ENCODE measurements at regions not wholly inside any gene's neighbourhood (a gene's known extent, or its start where the extent isn't known, plus 50 kb on each side); places are given as distances from the start of the nearest gene placed in this dataset.

DNA sequence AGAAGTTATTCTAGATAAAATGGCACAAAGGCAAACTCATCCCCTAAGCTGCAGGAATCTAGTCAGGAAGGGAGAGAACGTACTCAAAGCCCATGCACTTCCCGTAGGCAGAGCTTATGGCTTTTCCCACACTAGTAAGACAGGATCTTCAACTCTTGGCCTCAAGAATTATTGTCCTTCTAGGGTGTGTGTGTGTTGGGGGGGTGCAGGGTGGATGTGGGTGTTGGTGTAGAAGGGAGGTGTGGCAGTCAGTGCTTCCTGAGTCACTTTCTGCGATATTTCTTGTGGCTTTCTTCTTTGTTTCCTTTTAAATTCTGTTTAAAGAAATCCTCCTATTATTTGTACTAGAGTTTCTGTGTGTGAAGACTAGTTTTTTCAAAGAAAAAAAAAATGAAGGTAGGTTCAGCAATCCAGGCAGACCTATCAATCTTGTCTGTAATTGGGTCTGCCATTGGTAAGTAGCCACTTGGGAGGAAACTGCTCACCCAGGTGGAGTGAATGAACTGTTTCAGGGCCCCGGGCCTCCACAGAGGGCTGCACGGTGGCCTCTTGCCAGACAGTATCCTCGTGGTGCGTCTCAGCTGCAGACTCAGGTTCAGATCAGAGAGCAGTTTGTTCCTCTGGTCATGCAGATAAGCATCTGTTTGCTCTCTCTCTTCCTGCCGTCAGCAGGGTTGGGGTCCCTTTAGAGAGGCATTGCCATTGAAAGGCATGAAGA lies 131.9 kb downstream of the NPR3 start:
- Histone ChIP-seq H3K4me3 (ENCODE audit: low read length) (no peak overlapping the region), H3K36me3 (ENCODE audit: control insufficient read depth, low read depth, low read length) (no peaks in the 10 kb centered on the region), H3K9me3 (ENCODE audit: control insufficient read depth, low read depth, low read length) (no peaks in the 10 kb centered on the region), H3K4me1 (ENCODE audit: control insufficient read depth, low read depth, low read length) (no peaks in the 10 kb centered on the region), H3K27ac (ENCODE audit: low read length) (no peak overlapping the region), H3K9ac (ENCODE audit: low read length) (no peak overlapping the region), H3K27me3 (ENCODE audit: control insufficient read depth, insufficient read depth, low read length) (no peaks in the 10 kb centered on the region)

DNA sequence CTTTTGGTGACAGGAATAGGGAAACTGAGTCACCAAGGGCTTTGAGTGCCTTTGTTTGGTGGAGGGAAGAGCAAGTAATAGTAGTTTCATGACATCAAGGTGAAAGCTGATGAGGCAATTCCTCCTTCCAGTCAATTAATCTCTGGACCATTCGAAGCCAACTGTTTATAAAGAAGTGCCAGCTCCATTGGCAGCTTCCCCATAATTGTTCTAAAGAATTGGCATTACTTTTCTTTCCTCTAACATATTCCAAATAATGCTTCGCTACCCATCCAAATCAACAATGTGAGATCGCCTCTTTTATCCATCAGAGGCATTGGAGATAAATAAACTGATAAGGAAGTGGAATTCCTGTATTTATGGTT lies 132.4 kb downstream of the NPR3 start:
- Histone ChIP-seq H3K27ac (ENCODE audit: low read length) (no peak overlapping the region), H3K36me3 (ENCODE audit: control insufficient read depth, low read depth, low read length) (no peaks in the 10 kb centered on the region), H3K27me3 (ENCODE audit: control insufficient read depth, insufficient read depth, low read length) (no peaks in the 10 kb centered on the region), H3K9me3 (ENCODE audit: control insufficient read depth, low read depth, low read length) (no peaks in the 10 kb centered on the region), H3K9ac (ENCODE audit: low read length) (no peak overlapping the region), H3K4me3 (ENCODE audit: low read length) (no peak overlapping the region), H3K4me1 (ENCODE audit: control insufficient read depth, low read depth, low read length) (no peaks in the 10 kb centered on the region)

DNA sequence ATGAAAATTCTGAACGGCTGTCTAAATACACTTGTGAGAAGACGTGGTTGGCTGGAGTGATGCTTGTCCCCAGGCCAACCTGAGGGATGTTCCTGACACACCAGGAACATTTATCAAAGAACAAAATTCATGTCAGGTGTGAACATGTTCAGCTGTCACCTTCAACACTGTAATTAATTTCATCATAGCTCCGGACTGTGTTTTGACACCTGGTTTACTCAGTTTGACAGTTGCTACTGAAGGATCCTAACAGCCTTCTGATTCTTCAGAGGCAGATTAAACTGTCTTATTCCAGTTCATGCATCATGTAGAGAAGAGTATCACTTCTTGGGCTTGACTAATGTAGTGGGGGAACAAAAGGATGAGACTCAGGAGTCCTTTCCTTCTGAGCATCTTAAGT lies 134.1 kb downstream of the NPR3 start:
- Histone ChIP-seq H3K9ac (ENCODE audit: low read length) (no peak overlapping the region), H3K9me3 (ENCODE audit: control insufficient read depth, low read depth, low read length) (no peaks in the 10 kb centered on the region), H3K4me1 (ENCODE audit: control insufficient read depth, low read depth, low read length) (no peaks in the 10 kb centered on the region), H3K27ac (ENCODE audit: low read length) (no peak overlapping the region), H3K27me3 (ENCODE audit: control insufficient read depth, insufficient read depth, low read length) (peaks cover 5% of the 10 kb centered on the region), H3K36me3 (ENCODE audit: control insufficient read depth, low read depth, low read length) (no peaks in the 10 kb centered on the region), H3K4me3 (ENCODE audit: low read length) (no peak overlapping the region)

DNA sequence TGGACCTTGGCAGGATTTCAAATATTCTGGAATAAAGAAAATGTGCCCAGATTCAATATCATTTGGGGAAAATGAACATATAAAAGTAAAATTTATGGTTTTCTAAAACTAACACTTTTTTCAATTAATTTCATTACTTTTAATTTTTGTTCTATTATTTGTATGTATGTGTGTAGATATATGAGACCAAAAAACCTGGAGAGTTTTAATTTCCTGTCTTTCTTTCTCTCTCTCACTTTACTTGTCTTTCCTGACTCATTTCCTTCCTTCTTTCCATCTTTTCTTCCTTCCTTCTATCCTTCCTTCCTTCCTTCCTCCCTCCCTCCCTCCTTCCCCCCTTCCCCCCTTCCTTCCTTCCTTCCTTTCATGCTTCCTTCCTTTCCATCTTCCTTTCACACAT lies 137.0 kb downstream of the NPR3 start:
- Histone ChIP-seq H3K4me1 (ENCODE audit: control insufficient read depth, low read depth, low read length) (peaks cover 5% of the 10 kb centered on the region), H3K27ac (ENCODE audit: low read length) (no peak overlapping the region), H3K36me3 (ENCODE audit: control insufficient read depth, low read depth, low read length) (no peaks in the 10 kb centered on the region)

DNA sequence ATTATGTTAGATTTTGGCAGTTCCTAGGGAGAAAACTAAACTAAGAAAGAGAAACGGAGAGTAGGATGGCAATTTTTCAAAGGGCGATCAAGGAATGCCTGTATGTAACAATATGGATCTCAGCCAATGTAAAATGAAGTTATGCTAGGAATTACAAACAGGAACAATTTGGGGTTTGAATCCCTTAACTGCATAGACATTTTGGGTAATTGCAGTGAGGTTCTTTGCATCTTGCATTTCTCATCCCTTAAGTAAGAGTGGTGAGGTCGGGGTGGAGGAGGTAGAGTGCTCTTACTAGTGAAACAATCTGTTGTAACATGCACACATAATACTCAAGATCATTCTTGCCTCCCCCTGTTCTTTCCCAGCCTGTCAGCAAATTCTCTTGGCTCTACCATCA lies 137.6 kb downstream of the NPR3 start:
- Histone ChIP-seq H3K36me3 (ENCODE audit: control insufficient read depth, low read depth, low read length) (no peaks in the 10 kb centered on the region), H3K4me1 (ENCODE audit: control insufficient read depth, low read depth, low read length) (peaks cover 5% of the 10 kb centered on the region), H3K4me3 (ENCODE audit: low read length) (no peak overlapping the region), H3K27me3 (ENCODE audit: control insufficient read depth, insufficient read depth, low read length) (peaks cover 12% of the 10 kb centered on the region), H3K9me3 (ENCODE audit: control insufficient read depth, low read depth, low read length) (no peaks in the 10 kb centered on the region), H3K9ac (ENCODE audit: low read length) (no peak overlapping the region), H3K27ac (ENCODE audit: low read length) (no peak overlapping the region)

More for the DNA sequence above, 137.0 kb downstream of the NPR3 start:
- Histone ChIP-seq H3K9ac (ENCODE audit: low read length) (no peak overlapping the region), H3K4me3 (ENCODE audit: low read length) (no peak overlapping the region), H3K27me3 (ENCODE audit: control insufficient read depth, insufficient read depth, low read length) (peaks cover 12% of the 10 kb centered on the region), H3K9me3 (ENCODE audit: control insufficient read depth, low read depth, low read length) (no peaks in the 10 kb centered on the region)

DNA sequence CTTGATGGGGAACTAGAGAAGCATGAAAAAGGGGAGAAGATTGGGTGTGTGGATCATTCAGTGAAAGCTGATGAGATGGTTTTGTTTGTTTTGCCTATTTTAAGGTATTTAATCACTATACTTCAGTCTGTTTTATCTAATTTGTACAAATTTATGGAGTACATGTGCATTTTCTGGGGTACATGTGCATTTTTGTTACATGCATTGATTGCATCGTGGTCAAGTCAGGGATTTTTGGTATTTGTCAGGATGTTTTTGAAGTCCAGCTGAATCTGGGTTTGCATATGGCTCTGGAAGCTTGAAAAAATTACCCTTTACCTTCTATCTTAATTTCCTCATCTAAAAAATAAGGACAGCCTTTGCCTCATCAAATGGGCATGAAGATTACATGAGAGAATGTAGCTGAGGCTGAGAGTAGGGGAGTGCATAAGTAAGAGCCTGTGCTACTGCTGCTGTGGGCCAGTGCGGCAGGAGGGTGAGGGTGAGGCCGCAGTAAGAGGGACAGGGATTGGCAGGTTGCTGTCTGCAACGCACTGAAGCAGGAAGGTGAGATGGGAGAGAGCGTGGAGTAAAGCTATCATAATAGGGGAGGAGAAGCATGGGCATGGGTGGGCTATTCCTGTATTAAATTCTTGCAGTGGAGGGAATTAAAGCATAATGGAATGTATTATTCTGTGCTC lies 139.8 kb downstream of the NPR3 start:
- Histone ChIP-seq H3K27me3 (ENCODE audit: control insufficient read depth, insufficient read depth, low read length) (peaks cover 12% of the 10 kb centered on the region), H3K9me3 (ENCODE audit: control insufficient read depth, low read depth, low read length) (no peaks in the 10 kb centered on the region), H3K9ac (ENCODE audit: low read length) (no peak overlapping the region), H3K4me3 (ENCODE audit: low read length) (no peak overlapping the region), H3K4me1 (ENCODE audit: control insufficient read depth, low read depth, low read length) (peaks cover 5% of the 10 kb centered on the region), H3K27ac (ENCODE audit: low read length) (no peak overlapping the region), H3K36me3 (ENCODE audit: control insufficient read depth, low read depth, low read length) (no peaks in the 10 kb centered on the region)

DNA sequence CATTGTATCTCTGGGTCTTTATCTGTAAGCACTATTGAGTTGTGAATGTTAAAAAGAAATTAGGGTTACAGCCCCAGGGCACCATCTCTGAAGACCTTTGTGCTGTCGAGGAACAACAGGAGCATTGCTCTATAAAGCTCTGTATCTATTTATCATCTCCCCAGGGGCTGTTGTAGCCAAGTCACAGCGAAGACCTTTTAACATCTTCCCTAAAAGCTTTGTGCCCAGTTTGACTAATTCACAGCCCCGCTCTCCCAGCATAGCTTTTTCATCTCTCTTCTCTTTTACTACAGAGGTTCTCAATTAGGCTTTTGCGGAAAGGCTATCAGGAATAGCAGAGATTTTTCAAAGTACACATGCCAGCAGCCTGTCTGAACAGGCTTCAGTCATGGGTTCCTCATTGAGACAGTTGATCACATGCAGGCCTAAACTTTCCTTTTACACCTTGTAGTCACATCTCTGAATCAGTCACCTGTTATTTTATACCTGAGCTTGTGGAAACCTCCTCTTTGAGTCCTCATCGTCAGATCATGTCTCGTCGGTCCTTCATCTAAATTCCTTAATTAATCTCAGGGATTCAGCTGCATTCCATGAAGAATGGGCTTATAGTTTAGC lies 140.5 kb downstream of the NPR3 start:
- Histone ChIP-seq H3K4me3 (ENCODE audit: low read length) (no peak overlapping the region), H3K36me3 (ENCODE audit: control insufficient read depth, low read depth, low read length) (no peaks in the 10 kb centered on the region), H3K4me1 (ENCODE audit: control insufficient read depth, low read depth, low read length) (peaks cover 5% of the 10 kb centered on the region), H3K27ac (ENCODE audit: low read length) (no peak overlapping the region), H3K9ac (ENCODE audit: low read length) (no peak overlapping the region), H3K9me3 (ENCODE audit: control insufficient read depth, low read depth, low read length) (peaks cover 4% of the 10 kb centered on the region), H3K27me3 (ENCODE audit: control insufficient read depth, insufficient read depth, low read length) (peaks cover 12% of the 10 kb centered on the region)

DNA sequence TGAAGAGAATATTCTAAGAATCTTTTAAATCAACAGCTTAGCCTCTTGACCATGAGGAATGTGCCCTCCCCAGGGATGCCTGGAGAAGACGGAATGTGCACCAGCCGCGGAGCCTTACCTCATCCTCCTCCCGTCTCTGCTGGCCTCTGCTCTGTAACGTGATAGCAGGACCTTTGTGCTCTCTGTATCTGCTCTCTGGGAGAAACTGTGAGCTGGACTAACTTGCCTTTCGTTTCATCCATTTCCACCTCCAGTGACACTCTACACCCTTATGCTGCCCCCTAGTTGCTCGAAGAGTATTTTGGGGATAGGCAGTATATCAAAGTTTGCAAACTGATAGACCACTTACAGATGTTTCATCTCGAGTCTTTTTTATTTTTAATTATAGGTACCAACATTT lies 141.4 kb downstream of the NPR3 start:
- Histone ChIP-seq H3K27me3 (ENCODE audit: control insufficient read depth, insufficient read depth, low read length) (peaks cover 12% of the 10 kb centered on the region), H3K9me3 (ENCODE audit: control insufficient read depth, low read depth, low read length) (peaks cover 5% of the 10 kb centered on the region), H3K4me1 (ENCODE audit: control insufficient read depth, low read depth, low read length) (peaks cover 5% of the 10 kb centered on the region), H3K27ac (ENCODE audit: low read length) (no peak overlapping the region), H3K4me3 (ENCODE audit: low read length) (no peak overlapping the region), H3K36me3 (ENCODE audit: control insufficient read depth, low read depth, low read length) (no peaks in the 10 kb centered on the region), H3K9ac (ENCODE audit: low read length) (no peak overlapping the region)

DNA sequence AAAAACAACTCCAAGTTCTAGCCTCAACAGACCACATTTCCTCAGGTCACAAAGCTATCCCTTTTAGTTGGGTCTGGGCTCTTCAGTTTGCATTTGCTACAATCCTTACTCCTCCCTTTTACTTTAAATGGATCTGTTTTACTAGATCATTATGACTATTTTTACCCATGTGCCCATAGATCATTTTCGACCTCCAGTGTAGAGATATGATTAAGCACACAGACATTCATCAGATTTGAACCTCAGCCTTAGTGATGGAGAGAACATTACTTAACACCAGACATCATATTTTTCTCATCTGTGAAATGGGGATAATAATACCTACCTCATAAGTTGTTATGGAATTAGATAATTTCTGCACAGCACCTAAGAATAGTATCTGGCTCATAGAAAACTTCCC lies 141.9 kb downstream of the NPR3 start:
- Histone ChIP-seq H3K9ac (ENCODE audit: low read length) (no peak overlapping the region), H3K27ac (ENCODE audit: low read length) (no peak overlapping the region), H3K27me3 (ENCODE audit: control insufficient read depth, insufficient read depth, low read length) (peaks cover 12% of the 10 kb centered on the region)

DNA sequence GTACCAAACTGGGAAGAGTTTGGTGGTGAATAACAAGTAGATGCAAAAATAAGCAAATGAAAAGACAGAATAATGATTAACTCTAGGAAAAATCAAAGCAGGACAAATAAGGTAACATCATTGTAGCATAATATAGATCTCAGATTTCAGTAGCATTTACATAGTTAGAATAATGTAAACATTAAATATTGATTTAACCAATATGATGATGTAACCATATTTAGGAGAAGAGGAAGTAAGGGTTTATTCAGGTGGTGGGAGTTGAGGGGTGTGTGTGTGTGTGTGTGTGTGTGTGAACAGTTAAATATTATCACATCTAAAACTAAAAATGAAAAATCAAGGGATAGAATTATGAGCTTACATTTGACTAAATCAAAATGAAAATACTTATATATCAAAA lies 143.4 kb downstream of the NPR3 start:
- Histone ChIP-seq H3K27me3 (ENCODE audit: control insufficient read depth, insufficient read depth, low read length) (peaks cover 11% of the 10 kb centered on the region), H3K27ac (ENCODE audit: low read length) (no peak overlapping the region), H3K9me3 (ENCODE audit: control insufficient read depth, low read depth, low read length) (peaks cover 15% of the 10 kb centered on the region), H3K9ac (ENCODE audit: low read length) (no peak overlapping the region), H3K4me1 (ENCODE audit: control insufficient read depth, low read depth, low read length) (peaks cover 5% of the 10 kb centered on the region), H3K4me3 (ENCODE audit: low read length) (no peak overlapping the region), H3K36me3 (ENCODE audit: control insufficient read depth, low read depth, low read length) (no peaks in the 10 kb centered on the region)

More for the DNA sequence above, 141.9 kb downstream of the NPR3 start:
- Histone ChIP-seq H3K9me3 (ENCODE audit: control insufficient read depth, low read depth, low read length) (peaks cover 5% of the 10 kb centered on the region), H3K36me3 (ENCODE audit: control insufficient read depth, low read depth, low read length) (no peaks in the 10 kb centered on the region), H3K4me1 (ENCODE audit: control insufficient read depth, low read depth, low read length) (peaks cover 5% of the 10 kb centered on the region), H3K4me3 (ENCODE audit: low read length) (no peak overlapping the region)

DNA sequence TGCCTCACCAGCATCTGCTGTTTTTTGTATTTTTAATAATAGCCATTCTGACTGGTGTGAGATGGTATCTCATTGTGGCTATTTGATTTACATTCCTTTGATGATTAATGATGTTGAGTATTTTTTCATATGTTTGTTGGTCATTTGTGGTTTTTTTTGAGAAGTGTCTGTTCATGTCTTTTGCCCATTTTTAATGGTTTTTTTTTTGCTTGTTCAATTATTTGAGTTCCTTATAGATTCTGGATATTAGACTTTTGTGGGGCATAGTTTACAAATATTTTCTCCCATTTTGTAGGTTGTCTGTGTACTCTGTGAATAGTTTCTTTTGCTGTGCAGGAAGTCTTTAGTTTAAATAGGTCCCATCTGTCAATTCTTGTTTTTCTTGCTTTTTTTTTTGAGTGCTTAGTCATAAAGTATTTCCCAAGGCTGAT lies 148.1 kb downstream of the NPR3 start:
- Histone ChIP-seq H3K27me3 (ENCODE audit: control insufficient read depth, insufficient read depth, low read length) (no peaks in the 10 kb centered on the region), H3K4me3 (ENCODE audit: low read length) (no peak overlapping the region), H3K4me1 (ENCODE audit: control insufficient read depth, low read depth, low read length) (no peaks in the 10 kb centered on the region), H3K36me3 (ENCODE audit: control insufficient read depth, low read depth, low read length) (no peaks in the 10 kb centered on the region), H3K27ac (ENCODE audit: low read length) (no peak overlapping the region), H3K9ac (ENCODE audit: low read length) (no peak overlapping the region), H3K9me3 (ENCODE audit: control insufficient read depth, low read depth, low read length) (peaks cover 19% of the 10 kb centered on the region)
